CD4-positive, alpha-beta T cell (primary cell): ENCODE measurements at regions not wholly inside any gene's neighbourhood (a gene's known extent, or its start where the extent isn't known, plus 50 kb on each side); places are given as distances from the start of the nearest gene placed in this dataset.

ENCODE experiments used
- ATAC-seq: fragments of 200-7000 bp; cut with Tn5 transposase; one replicate; pipeline ENCODE4 v1.10.0; 2022; ENCODE audit warnings: mild to moderate bottlenecking; ENCODE audit not compliant: poor library complexity
- CTCF ChIA-PET: fragments of 350-600 bp; sonication (Branson Sonifier 250); formaldehyde crosslinking; loops from one replicate; lab custom pipeline; 2021; ENCODE audit warnings: antibody characterized with exemption, inconsistent platforms; lab: Charles Lee
- POLR2A ChIA-PET: fragments of 350-600 bp; sonication (Branson Sonifier 250); formaldehyde crosslinking; loops from one replicate; lab custom pipeline; 2021; ENCODE audit warnings: antibody characterized with exemption, inconsistent platforms; lab: Charles Lee
- DNase-seq, 14 experiments: peaks; one replicate each; pipeline ENCODE4 v3.0.0-alpha.2; 2013 to 2020; ENCODE audit warnings: mixed read lengths in 2 of 14
- H3K27ac ChIP-seq, 2 donors: one replicate each; pipeline versions ENCODE4 v1.5.1 to v1.7.0; 2013; ENCODE audit warnings: low read length in 2 of 2, low read depth in 1 of 2, mild to moderate bottlenecking in 1 of 2
- H3K27me3 ChIP-seq, 2 experiments: 1 replicate in 1 of 2; 2 replicates in 1 of 2; pipeline versions ENCODE4 v1.6.1 to v1.7.0; 2013; ENCODE audit warnings: low read length in 2 of 2, control low read depth in 1 of 2, mild to moderate bottlenecking in 1 of 2, moderate library complexity in 1 of 2; ENCODE audit not compliant: insufficient read depth in 2 of 2, control insufficient read depth in 1 of 2
- H3K36me3 ChIP-seq: one replicate; pipeline ENCODE4 v1.6.1; 2013; ENCODE audit warnings: low read length, control low read depth; ENCODE audit not compliant: insufficient read depth
- H3K4me1 ChIP-seq: one replicate; pipeline ENCODE4 v1.6.1; 2013; ENCODE audit warnings: low read length, control low read depth; ENCODE audit not compliant: insufficient read depth
- H3K4me3 ChIP-seq: one replicate; pipeline ENCODE4 v1.5.1; 2013; ENCODE audit warnings: mild to moderate bottlenecking, low read length, moderate library complexity
- H3K9me3 ChIP-seq, 2 experiments: 1 replicate in 1 of 2; 2 replicates in 1 of 2; pipeline versions ENCODE4 v1.6.1 to v1.7.0; 2013; ENCODE audit warnings: low read length in 2 of 2, mild to moderate bottlenecking in 2 of 2, control low read depth in 1 of 2, moderate library complexity in 1 of 2; ENCODE audit not compliant: control insufficient read depth in 1 of 2, insufficient read depth in 1 of 2
- H3K27ac Mint-ChIP-seq: one replicate; pipeline ENCODE4 v1.8.0; 2020; ENCODE audit warnings: mixed read lengths
- H3K27me3 Mint-ChIP-seq: one replicate; pipeline ENCODE4 v1.8.0; 2021; ENCODE audit warnings: mixed read lengths
- H3K36me3 Mint-ChIP-seq: one replicate; pipeline ENCODE4 v1.8.0; 2021; ENCODE audit warnings: low read depth, mixed read lengths
- H3K4me1 Mint-ChIP-seq: one replicate; pipeline ENCODE4 v1.8.0; 2021; ENCODE audit warnings: low read depth, mixed read lengths
- H3K4me3 Mint-ChIP-seq: one replicate; pipeline ENCODE4 v1.8.0; 2020; ENCODE audit warnings: mild to moderate bottlenecking, mixed read lengths
- H3K9me3 Mint-ChIP-seq: one replicate; pipeline ENCODE4 v1.8.0; 2020; ENCODE audit warnings: mixed read lengths
- CTCF ChIP-seq: fragments of 200-600 bp; IDR thresholded peaks from one replicate; pipeline ENCODE4 v1.8.0; 2022; ENCODE audit warnings: antibody characterized with exemption, mild to moderate bottlenecking
- intact Hi-C, 2 experiments: fragments of 100-400 bp; cut with DNase I in 1 of 2; cut with micrococcal nuclease in 1 of 2; formaldehyde crosslinking; loops; one replicate each; pipeline versions ENCODE4 v1.15.1 to v1.9.0; 2023 to 2025; cut with DNase I, micrococcal nuclease

GRCh38 chr4:178258603-178259002, 816.4 kb upstream of the AGA start:
- H3K36me3 Mint-ChIP-seq = no peaks in the 10 kb centered on the region
- no peak for ATAC-seq
- DNase-seq = no peak
- H3K4me1 Mint-ChIP-seq = no peaks in the 10 kb centered on the region
- H3K27me3 ChIP-seq = no peaks in the 10 kb centered on the region
- ChIA-PET POLR2A (no interaction called here), CTCF (no interaction called here)
- H3K27me3 Mint-ChIP-seq = no peaks in the 10 kb centered on the region
- intact Hi-C loops = no loop called here
- no peaks in the 10 kb centered on the region for H3K36me3 ChIP-seq
- no peak overlapping the region for H3K27ac ChIP-seq
- TF ChIP-seq CTCF = no peak
- no peak overlapping the region for H3K27ac Mint-ChIP-seq
- peaks cover 9% of the 10 kb centered on the region for H3K9me3 Mint-ChIP-seq
- no peaks in the 10 kb centered on the region for H3K4me1 ChIP-seq
- no peak overlapping the region for H3K4me3 ChIP-seq
- no peaks in the 10 kb centered on the region for H3K9me3 ChIP-seq
- no peak overlapping the region for H3K4me3 Mint-ChIP-seq

- intact Hi-C loops = no loop called here
- Mint-ChIP-seq H3K9me3 (peaks cover 10% of the 10 kb centered on the region), H3K27me3 (no peaks in the 10 kb centered on the region), H3K27ac (no peak overlapping the region), H3K4me3 (no peak overlapping the region), H3K36me3 (no peaks in the 10 kb centered on the region), H3K4me1 (no peaks in the 10 kb centered on the region)
- Histone ChIP-seq H3K4me1 (no peaks in the 10 kb centered on the region), H3K27ac (no peak overlapping the region), H3K4me3 (no peak overlapping the region), H3K27me3 (no peaks in the 10 kb centered on the region), H3K9me3 (no peaks in the 10 kb centered on the region), H3K36me3 (no peaks in the 10 kb centered on the region)
- DNase-seq = no peak
- ATAC-seq = no peak
- POLR2A ChIA-PET = no interaction called here
- CTCF ChIA-PET = no interaction called here
- no peak for TF ChIP-seq CTCF
These were observed 817.3 kb upstream of the AGA start for GRCh38 chr4:178259566-178259965.

DNA sequence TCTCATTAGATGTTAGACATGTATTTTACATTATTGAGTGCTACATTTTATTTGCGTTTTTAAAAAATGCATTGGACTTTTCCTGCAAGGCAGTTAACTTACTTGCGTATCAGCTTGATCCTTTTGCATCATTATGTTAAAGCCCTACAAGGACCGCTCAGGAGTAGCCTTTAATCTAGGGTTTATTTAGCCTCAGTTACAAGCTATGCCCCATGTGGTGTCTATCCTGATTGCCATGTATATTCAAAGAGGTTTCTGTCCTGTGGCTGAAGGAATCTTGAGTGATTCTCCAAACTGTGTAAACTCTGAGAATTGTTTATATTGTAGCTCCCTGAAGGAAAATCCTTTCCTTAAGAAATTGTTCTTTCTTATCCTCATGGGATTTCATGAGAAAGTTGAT, 821.8 kb upstream of the AGA start:
- Histone ChIP-seq H3K27me3 (no peaks in the 10 kb centered on the region), H3K9me3 (no peaks in the 10 kb centered on the region), H3K36me3 (no peaks in the 10 kb centered on the region), H3K4me3 (no peak overlapping the region), H3K27ac (no peak overlapping the region), H3K4me1 (no peaks in the 10 kb centered on the region)
- no peak for TF ChIP-seq CTCF
- intact Hi-C loops = no loop called here
- no peaks in the 10 kb centered on the region for H3K4me1 Mint-ChIP-seq
- no peaks in the 10 kb centered on the region for H3K36me3 Mint-ChIP-seq
- peaks cover 10% of the 10 kb centered on the region for H3K9me3 Mint-ChIP-seq
- ATAC-seq (no peak), DNase-seq (no peak)
- no peak overlapping the region for H3K27ac Mint-ChIP-seq
- ChIA-PET CTCF (no interaction called here), POLR2A (no interaction called here)
- H3K27me3 Mint-ChIP-seq = no peaks in the 10 kb centered on the region
- H3K4me3 Mint-ChIP-seq = no peak overlapping the region
